Heart left ventricle (tissue), 13 donors: ENCODE measurements at regions not wholly inside any gene's neighbourhood (a gene's known extent, or its start where the extent isn't known, plus 50 kb on each side); places are given as distances from the start of the nearest gene placed in this dataset.

Source experiments
- POLR2A ChIP-seq, 2 donors: fragments of 450-650 bp; IDR thresholded peaks; one replicate each; pipeline ENCODE4 v1.6.1; 2017; ENCODE audit warnings: antibody characterized with exemption in 2 of 2, mild to moderate bottlenecking in 2 of 2, moderate library complexity in 2 of 2
- TF ChIP-seq, protein P1 (sequence below), 12 donors: fragments of 200-600 bp; sonication (generic) in 4 of 12; IDR thresholded peaks; one replicate each; pipeline versions ENCODE4 v1.5.0 to v1.8.0; 2018 to 2022; ENCODE audit warnings: antibody characterized with exemption in 12 of 12, mild to moderate bottlenecking in 5 of 12
- donor health status: ischemic (EF 13 %, LVEDD 7.1; RV severe dilation, severe dysfunction).
- donor health status: DM: no; HTN: yes; CAD: no.
- donor health status: DM: no; HTN: no; CAD: no.
- donor health status: ischemic (EF 25% LVEDD 6.9; RV normal size, moderate dysfunction).
- donor health status: ischemic (EF 25% LVEDD 5.7; RV mildly dilated, moderate dysfunction).
- donor health status: ischemic (EF 35%, LVEDD 5.7; RV mildly dilated, moderate dysfunction).
- donor health status: nonischemic (EF 11% LVEDD 7.7; RV severe dilation, severe dysfunction).
- donor health status: DM: yes; HTN: yes; CAD: no.
- donor health status: PGD.
- donor health status: ischemic (EF 29% LVEDD 5.4; RV normal size, mild dysfunction).
- donor health status: nonischemic (EF 23%, LVEDD 6.1; RV moderate dilation, normal function).

DNA sequence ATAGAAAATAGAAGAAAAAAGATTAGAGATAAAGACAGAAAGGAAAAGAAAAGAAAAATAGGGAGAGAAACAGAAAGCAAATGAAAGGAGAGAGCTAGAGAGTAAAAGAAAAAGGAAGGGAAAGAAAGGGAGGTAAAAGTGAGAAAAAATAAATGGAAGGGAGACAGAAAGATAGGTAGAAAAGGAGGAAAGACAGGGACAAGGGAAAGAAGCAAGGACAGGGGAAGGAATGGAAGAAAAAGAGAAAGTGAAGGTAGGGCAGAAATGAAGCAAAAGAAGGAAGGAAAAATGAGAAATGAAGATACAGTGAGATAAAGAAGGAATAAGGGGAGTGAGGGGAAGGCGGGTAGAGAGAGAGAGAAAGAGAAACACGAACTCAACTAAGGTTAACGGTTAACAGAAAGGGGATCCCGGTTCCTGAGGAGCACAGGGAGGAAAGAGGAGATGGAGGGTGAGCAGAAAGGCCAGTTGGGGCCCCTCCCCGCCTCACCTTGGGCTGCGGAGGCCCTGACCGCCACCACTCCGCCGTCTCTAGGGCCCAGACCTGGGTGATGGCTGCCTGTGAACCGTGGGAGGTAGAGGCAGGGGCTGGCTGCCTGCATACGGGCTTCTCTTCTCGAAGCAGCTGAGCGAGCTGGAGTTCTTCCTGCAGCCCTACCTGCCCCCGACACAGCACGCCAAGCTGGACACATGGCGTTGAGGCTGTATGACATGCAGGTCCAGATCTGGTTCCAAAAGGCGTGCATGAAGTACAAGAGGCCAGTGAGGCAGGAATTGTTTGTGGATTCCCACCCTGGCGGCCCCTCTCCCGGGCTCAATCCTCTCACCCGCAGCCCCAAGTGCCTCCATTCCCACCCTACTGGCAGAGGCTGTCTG, 59.5 kb downstream of the SMUG1 start:
- TF ChIP-seq, protein P1, sequence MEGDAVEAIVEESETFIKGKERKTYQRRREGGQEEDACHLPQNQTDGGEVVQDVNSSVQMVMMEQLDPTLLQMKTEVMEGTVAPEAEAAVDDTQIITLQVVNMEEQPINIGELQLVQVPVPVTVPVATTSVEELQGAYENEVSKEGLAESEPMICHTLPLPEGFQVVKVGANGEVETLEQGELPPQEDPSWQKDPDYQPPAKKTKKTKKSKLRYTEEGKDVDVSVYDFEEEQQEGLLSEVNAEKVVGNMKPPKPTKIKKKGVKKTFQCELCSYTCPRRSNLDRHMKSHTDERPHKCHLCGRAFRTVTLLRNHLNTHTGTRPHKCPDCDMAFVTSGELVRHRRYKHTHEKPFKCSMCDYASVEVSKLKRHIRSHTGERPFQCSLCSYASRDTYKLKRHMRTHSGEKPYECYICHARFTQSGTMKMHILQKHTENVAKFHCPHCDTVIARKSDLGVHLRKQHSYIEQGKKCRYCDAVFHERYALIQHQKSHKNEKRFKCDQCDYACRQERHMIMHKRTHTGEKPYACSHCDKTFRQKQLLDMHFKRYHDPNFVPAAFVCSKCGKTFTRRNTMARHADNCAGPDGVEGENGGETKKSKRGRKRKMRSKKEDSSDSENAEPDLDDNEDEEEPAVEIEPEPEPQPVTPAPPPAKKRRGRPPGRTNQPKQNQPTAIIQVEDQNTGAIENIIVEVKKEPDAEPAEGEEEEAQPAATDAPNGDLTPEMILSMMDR (IDR thresholded peaks at IDR 0.05): no peak
- TF ChIP-seq POLR2A (IDR thresholded peaks at IDR 0.05): no peak
